CD4-positive, alpha-beta T cell treated with Interleukin-10 for 1 hour (primary cell): ENCODE measurements at regions not wholly inside any gene's neighbourhood (a gene's known extent, or its start where the extent isn't known, plus 50 kb on each side); places are given as distances from the start of the nearest gene placed in this dataset.

Experiments used
- DNase-seq: peaks from one replicate; pipeline ENCODE4 v3.0.0-alpha.2; 2020

GRCh38 chr2:3099145-3099859, 278.3 kb downstream of the EIPR1 start:
- no peak for DNase-seq

GRCh38 chr2:3098231-3098630, 279.4 kb downstream of the EIPR1 start:
- no peak for DNase-seq

- DNase-seq: no peak
These were observed 279.8 kb downstream of the EIPR1 start for GRCh38 chr2:3097804-3098203.

- no peak for DNase-seq
These were observed 282.3 kb downstream of the EIPR1 start for GRCh38 chr2:3094999-3095958.

- DNase-seq: no peak
These were observed 283.3 kb downstream of the EIPR1 start for GRCh38 chr2:3094318-3094717.

GRCh38 chr2:3091696-3092095, 285.9 kb downstream of the EIPR1 start:
- no peak for DNase-seq

GRCh38 chr2:3082705-3083104, 294.9 kb downstream of the EIPR1 start:
- no peak for DNase-seq

GRCh38 chr2:3079959-3080948, 297.4 kb downstream of the EIPR1 start:
- no peak for DNase-seq

- no peak for DNase-seq
These were observed 298.2 kb downstream of the EIPR1 start for GRCh38 chr2:3079466-3079865.

- no peak for DNase-seq
These were observed 298.9 kb downstream of the EIPR1 start for GRCh38 chr2:3078684-3079083.

- DNase-seq: no peak
These were observed 300.6 kb downstream of the EIPR1 start for GRCh38 chr2:3076848-3077642.

- no peak for DNase-seq
These were observed 301.7 kb downstream of the EIPR1 start for GRCh38 chr2:3075991-3076340.

- DNase-seq: no peak
These were observed 302.2 kb downstream of the EIPR1 start for GRCh38 chr2:3075316-3075990.

GRCh38 chr2:3073704-3074103, 303.9 kb downstream of the EIPR1 start:
- no peak for DNase-seq

- DNase-seq: no peak
These were observed 304.5 kb downstream of the EIPR1 start for GRCh38 chr2:3073041-3073595.

- DNase-seq: no peak
These were observed 305.8 kb downstream of the EIPR1 start for GRCh38 chr2:3071685-3072263.

GRCh38 chr2:3066831-3067230, 310.8 kb downstream of the EIPR1 start:
- no peak for DNase-seq

GRCh38 chr2:3065928-3066327, 311.7 kb downstream of the EIPR1 start:
- DNase-seq: no peak

- no peak for DNase-seq
These were observed 314.9 kb downstream of the EIPR1 start for GRCh38 chr2:3062476-3063260.

- DNase-seq: no peak
These were observed 317.6 kb downstream of the EIPR1 start for GRCh38 chr2:3060049-3060448.
